CD4-positive, alpha-beta T cell (primary cell): ENCODE measurements at regions not wholly inside any gene's neighbourhood (a gene's known extent, or its start where the extent isn't known, plus 50 kb on each side); places are given as distances from the start of the nearest gene placed in this dataset.

ENCODE experiments used
- ATAC-seq: fragments of 200-7000 bp; cut with Tn5 transposase; one replicate; pipeline ENCODE4 v1.10.0; 2022; ENCODE audit warnings: mild to moderate bottlenecking; ENCODE audit not compliant: poor library complexity
- CTCF ChIA-PET: fragments of 350-600 bp; sonication (Branson Sonifier 250); formaldehyde crosslinking; loops from one replicate; lab custom pipeline; 2021; ENCODE audit warnings: antibody characterized with exemption, inconsistent platforms; lab: Charles Lee
- POLR2A ChIA-PET: fragments of 350-600 bp; sonication (Branson Sonifier 250); formaldehyde crosslinking; loops from one replicate; lab custom pipeline; 2021; ENCODE audit warnings: antibody characterized with exemption, inconsistent platforms; lab: Charles Lee
- DNase-seq, 14 experiments: peaks; one replicate each; pipeline ENCODE4 v3.0.0-alpha.2; 2013 to 2020; ENCODE audit warnings: mixed read lengths in 2 of 14
- H3K27ac ChIP-seq, 2 donors: one replicate each; pipeline versions ENCODE4 v1.5.1 to v1.7.0; 2013; ENCODE audit warnings: low read length in 2 of 2, low read depth in 1 of 2, mild to moderate bottlenecking in 1 of 2
- H3K27me3 ChIP-seq, 2 experiments: 1 replicate in 1 of 2; 2 replicates in 1 of 2; pipeline versions ENCODE4 v1.6.1 to v1.7.0; 2013; ENCODE audit warnings: low read length in 2 of 2, control low read depth in 1 of 2, mild to moderate bottlenecking in 1 of 2, moderate library complexity in 1 of 2; ENCODE audit not compliant: insufficient read depth in 2 of 2, control insufficient read depth in 1 of 2
- H3K36me3 ChIP-seq: one replicate; pipeline ENCODE4 v1.6.1; 2013; ENCODE audit warnings: low read length, control low read depth; ENCODE audit not compliant: insufficient read depth
- H3K4me1 ChIP-seq: one replicate; pipeline ENCODE4 v1.6.1; 2013; ENCODE audit warnings: low read length, control low read depth; ENCODE audit not compliant: insufficient read depth
- H3K4me3 ChIP-seq: one replicate; pipeline ENCODE4 v1.5.1; 2013; ENCODE audit warnings: mild to moderate bottlenecking, low read length, moderate library complexity
- H3K9me3 ChIP-seq, 2 experiments: 1 replicate in 1 of 2; 2 replicates in 1 of 2; pipeline versions ENCODE4 v1.6.1 to v1.7.0; 2013; ENCODE audit warnings: low read length in 2 of 2, mild to moderate bottlenecking in 2 of 2, control low read depth in 1 of 2, moderate library complexity in 1 of 2; ENCODE audit not compliant: control insufficient read depth in 1 of 2, insufficient read depth in 1 of 2
- H3K27ac Mint-ChIP-seq: one replicate; pipeline ENCODE4 v1.8.0; 2020; ENCODE audit warnings: mixed read lengths
- H3K27me3 Mint-ChIP-seq: one replicate; pipeline ENCODE4 v1.8.0; 2021; ENCODE audit warnings: mixed read lengths
- H3K36me3 Mint-ChIP-seq: one replicate; pipeline ENCODE4 v1.8.0; 2021; ENCODE audit warnings: low read depth, mixed read lengths
- H3K4me1 Mint-ChIP-seq: one replicate; pipeline ENCODE4 v1.8.0; 2021; ENCODE audit warnings: low read depth, mixed read lengths
- H3K4me3 Mint-ChIP-seq: one replicate; pipeline ENCODE4 v1.8.0; 2020; ENCODE audit warnings: mild to moderate bottlenecking, mixed read lengths
- H3K9me3 Mint-ChIP-seq: one replicate; pipeline ENCODE4 v1.8.0; 2020; ENCODE audit warnings: mixed read lengths
- CTCF ChIP-seq: fragments of 200-600 bp; IDR thresholded peaks from one replicate; pipeline ENCODE4 v1.8.0; 2022; ENCODE audit warnings: antibody characterized with exemption, mild to moderate bottlenecking
- intact Hi-C, 2 experiments: fragments of 100-400 bp; cut with DNase I in 1 of 2; cut with micrococcal nuclease in 1 of 2; formaldehyde crosslinking; loops; one replicate each; pipeline versions ENCODE4 v1.15.1 to v1.9.0; 2023 to 2025; cut with DNase I, micrococcal nuclease

DNA sequence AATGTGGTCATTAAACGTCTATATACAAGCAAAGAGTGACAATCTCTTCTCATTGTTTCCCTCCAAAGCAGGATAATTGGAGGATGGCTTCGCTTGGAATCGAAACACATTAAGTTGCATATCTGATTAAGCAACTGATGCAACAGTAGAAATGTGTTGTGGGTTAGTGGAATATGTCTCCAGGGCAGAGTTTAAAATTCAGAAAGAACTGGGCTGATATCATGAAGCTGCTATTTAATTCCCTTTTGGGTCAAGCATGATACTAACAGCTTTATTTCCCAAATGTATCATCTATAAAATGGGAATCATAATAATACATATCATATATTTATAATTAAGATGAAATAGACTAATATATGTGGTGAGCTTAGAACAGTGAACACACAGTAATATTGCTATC, 1763.0 kb upstream of the C9orf72 start:
- intact Hi-C loops, result no loop called here
- Mint-ChIP-seq H3K9me3 (peaks cover 2% of the 10 kb centered on the region), H3K36me3 (no peaks in the 10 kb centered on the region), H3K4me1 (no peaks in the 10 kb centered on the region), H3K27ac (no peak overlapping the region), H3K4me3 (no peak overlapping the region), H3K27me3 (no peaks in the 10 kb centered on the region)
- ATAC-seq (no peak), DNase-seq (no peak)
- no peaks in the 10 kb centered on the region for H3K4me1 ChIP-seq
- no peaks in the 10 kb centered on the region for H3K36me3 ChIP-seq
- H3K9me3 ChIP-seq, result peaks cover 0 to 6% of the 10 kb centered on the region in 2 experiments
- TF ChIP-seq CTCF, result no peak
- ChIA-PET CTCF (no interaction called here), POLR2A (no interaction called here)
- no peak overlapping the region for H3K4me3 ChIP-seq
- no peaks in the 10 kb centered on the region for H3K27me3 ChIP-seq
- no peak overlapping the region for H3K27ac ChIP-seq

DNA sequence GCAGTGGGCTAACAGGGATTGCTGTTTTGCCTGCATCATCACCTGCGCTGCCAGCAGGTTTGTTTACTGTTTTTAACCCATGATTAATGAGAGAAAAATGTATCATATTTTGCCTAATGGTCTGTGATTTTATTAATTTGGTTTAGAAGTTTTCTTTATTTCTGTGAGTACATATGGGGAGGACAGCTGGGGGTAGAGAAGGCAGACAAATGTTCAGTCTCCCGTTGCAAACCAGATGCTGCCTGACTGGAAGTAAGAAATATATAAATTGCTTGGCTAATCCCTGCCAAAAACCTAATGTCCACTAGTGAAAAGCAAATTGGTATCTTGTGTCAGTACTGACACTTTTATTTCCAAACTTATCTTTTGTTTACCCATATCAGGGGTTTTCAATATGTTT, 1766.1 kb upstream of the C9orf72 start:
- Histone ChIP-seq H3K36me3 (no peaks in the 10 kb centered on the region), H3K9me3 (peaks cover 0 to 9% of the 10 kb centered on the region in 2 experiments), H3K27me3 (no peaks in the 10 kb centered on the region), H3K27ac (no peak overlapping the region), H3K4me3 (no peak overlapping the region), H3K4me1 (no peaks in the 10 kb centered on the region)
- Mint-ChIP-seq H3K27me3 (no peaks in the 10 kb centered on the region), H3K27ac (no peak overlapping the region), H3K9me3 (peaks cover 4% of the 10 kb centered on the region), H3K4me1 (no peaks in the 10 kb centered on the region), H3K36me3 (no peaks in the 10 kb centered on the region), H3K4me3 (no peak overlapping the region)
- TF ChIP-seq CTCF, result no peak
- intact Hi-C loops, result no loop called here
- DNase-seq, result no peak
- ChIA-PET POLR2A (no interaction called here), CTCF (no interaction called here)
- ATAC-seq, result no peak

DNA sequence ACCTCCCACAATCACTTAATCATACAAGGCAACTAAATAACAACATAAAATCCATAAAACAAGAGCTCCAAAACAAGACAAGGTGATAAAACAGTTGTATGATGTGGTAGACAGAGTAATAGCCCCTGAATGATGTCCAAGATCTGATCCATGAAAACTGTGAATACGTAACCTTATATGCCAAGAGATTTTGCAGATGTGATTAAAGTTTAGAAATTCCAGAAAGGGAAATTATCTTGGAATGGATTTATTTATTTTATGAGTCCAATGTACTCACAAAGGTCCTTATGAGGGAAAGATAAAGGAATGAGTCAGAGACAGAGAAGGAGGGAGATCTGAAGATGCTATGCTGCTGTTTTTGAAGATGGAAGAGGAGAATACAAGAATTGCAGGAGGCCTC, 1775.7 kb upstream of the C9orf72 start:
- Histone ChIP-seq H3K9me3 (peaks cover 0 to 4% of the 10 kb centered on the region in 2 experiments), H3K36me3 (no peaks in the 10 kb centered on the region), H3K27me3 (no peaks in the 10 kb centered on the region), H3K4me3 (no peak overlapping the region), H3K27ac (no peak overlapping the region), H3K4me1 (no peaks in the 10 kb centered on the region)
- Mint-ChIP-seq H3K4me1 (no peaks in the 10 kb centered on the region), H3K27ac (no peak overlapping the region), H3K9me3 (peaks cover 3% of the 10 kb centered on the region), H3K36me3 (no peaks in the 10 kb centered on the region), H3K27me3 (no peaks in the 10 kb centered on the region), H3K4me3 (no peak overlapping the region)
- CTCF ChIA-PET, result no interaction called here
- ATAC-seq, result no peak
- no peak for DNase-seq
- POLR2A ChIA-PET, result no interaction called here
- intact Hi-C loops, result no loop called here
- no peak for TF ChIP-seq CTCF
